ENCODE measurements at regions not wholly inside any gene's neighbourhood (a gene's known extent, or its start where the extent isn't known, plus 50 kb on each side); places are given as distances from the start of the nearest gene placed in this dataset.
"Not testable (repeated sequence)": the region's sequence is repeated elsewhere in the genome, so short reads cannot be mapped to it uniquely, and the experiment has no call there.

DNA sequence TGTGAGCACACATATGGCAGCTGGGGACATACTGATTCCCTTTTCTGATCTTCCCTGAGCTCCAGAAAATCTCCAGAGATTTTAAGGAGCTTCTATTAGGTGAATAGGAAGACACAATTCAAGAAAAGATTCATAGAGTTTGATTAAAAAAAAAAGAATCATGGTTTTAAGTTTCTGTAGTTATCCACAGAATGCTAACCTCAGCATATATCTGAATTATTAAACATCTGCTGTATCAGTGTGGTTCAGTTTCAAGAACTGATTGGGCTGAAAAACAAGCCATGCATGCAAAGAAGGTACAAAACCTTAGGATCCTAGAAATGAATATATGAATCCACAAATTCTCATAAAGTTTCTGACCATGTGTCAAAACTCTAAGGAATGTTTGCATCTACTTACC, 94.1 kb upstream of the ZNF438 start:
- no peak for DNase-seq

DNA sequence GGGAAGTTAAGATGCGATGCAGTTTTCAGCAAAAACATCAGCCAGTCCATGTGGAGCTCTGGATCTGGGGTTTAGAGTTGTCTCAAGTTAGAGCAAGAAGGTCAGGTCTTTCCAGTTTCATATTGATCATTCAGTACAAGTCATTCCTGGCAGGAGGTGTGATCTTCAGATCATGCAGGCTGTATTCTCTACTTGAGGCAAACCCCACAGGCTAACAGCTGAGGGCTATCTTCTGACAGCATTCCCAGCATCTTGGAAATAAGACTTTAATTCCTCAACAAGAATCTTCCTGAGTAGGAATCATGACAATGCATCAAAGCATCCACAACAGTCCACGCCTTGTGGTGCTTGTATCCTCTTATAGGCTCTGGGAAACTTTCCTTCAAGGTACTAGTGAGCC, 94.9 kb upstream of the ZNF438 start:
- no peak for DNase-seq

- DNase-seq = no peak
Measured at GRCh38 chr10:31128536-31128935, 96.9 kb upstream of the ZNF438 start.

GRCh38 chr10:31129271-31129670, 97.6 kb upstream of the ZNF438 start:
- peak; percentile 7 for DNase-seq

- no peak for DNase-seq
Measured at GRCh38 chr10:31129880-31130405, 98.3 kb upstream of the ZNF438 start.

GRCh38 chr10:31130406-31130805, 98.7 kb upstream of the ZNF438 start:
- DNase-seq = no peak

DNA sequence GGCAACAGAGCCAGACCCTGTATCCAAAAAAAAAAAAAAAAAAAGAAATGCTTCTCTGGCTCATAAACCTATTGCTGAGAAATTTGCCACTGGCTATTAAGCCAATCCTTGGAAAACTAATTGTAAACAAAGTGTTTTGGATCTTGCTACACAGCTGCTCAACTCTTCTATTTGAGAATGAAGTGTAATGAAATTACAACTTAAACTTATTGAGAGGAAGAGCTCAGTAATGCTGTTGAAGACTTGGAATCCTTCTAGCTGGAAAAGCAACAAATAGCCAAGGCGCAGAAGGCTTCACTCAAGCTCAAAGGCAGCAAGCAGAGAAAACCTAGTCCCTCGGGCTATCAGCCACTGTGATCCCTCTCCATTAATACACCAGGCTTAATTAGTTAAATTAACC, 99.6 kb upstream of the ZNF438 start:
- DNase-seq = no peak

GRCh38 chr10:31132681-31133244, 101.1 kb upstream of the ZNF438 start:
- DNase-seq = no peak

- no peak for DNase-seq
Measured at GRCh38 chr10:31133251-31133791, 101.7 kb upstream of the ZNF438 start.

DNA sequence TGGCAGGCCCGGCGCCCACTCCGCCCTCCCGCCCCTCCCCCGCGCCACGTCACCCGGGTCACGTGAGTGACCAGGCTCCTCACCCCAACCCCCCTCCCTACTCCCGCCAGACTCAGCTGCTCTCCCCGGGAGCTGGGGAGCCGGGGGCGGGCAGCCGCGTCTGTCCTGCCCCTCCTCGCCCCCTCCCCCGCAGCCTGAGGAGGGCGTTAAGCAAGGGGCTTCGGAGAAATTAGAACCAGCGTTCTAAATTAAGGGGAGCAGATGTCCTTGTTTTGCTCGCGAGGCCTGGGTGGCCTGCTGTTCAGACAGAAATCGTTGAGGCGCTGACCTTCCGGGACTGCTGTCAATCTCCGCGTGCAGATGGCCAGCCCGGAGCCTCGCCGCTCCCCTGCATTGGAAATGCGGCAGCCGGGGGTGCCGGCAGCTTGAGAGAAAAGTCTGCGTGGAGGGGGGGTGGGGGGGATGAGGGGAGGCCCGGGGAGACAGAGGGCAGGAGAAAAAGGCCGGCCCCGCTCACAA, 102.2 kb upstream of the ZNF438 start:
- peak; percentile 66 for DNase-seq

DNA sequence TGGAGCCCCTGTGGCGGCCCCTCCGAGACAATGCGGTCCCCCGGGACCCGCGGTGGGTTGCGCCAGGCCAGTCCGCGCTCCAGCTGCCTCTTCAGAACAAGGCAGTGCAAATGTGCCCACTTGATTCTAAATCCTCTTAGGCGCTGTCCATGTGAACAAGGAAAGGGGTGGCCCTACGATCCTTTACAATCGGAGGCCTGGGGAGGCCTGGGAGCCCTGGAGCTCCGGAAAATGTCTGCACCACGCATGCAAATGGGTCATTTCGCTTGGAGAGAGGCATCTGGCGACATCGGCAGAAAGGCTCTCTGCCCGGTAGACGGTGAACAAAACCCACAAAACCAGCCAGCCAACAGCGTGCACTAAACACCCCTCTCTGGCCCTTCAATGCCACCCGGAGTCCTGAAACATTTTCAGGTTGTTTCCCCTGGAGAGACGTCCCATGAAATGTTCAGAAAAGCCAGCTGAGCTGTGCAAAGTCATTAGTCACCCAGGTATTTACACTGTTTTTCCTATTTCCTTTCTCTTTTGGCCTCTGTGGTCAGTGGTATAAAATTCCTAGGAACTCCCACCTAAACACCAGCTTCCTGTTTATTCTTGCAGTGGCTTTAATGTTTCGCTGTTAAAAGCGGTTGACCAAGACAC, 102.8 kb upstream of the ZNF438 start:
- peak; percentile 56 for DNase-seq

- DNase-seq = no peak
Measured at GRCh38 chr10:31135171-31135570, 103.5 kb upstream of the ZNF438 start.

DNA sequence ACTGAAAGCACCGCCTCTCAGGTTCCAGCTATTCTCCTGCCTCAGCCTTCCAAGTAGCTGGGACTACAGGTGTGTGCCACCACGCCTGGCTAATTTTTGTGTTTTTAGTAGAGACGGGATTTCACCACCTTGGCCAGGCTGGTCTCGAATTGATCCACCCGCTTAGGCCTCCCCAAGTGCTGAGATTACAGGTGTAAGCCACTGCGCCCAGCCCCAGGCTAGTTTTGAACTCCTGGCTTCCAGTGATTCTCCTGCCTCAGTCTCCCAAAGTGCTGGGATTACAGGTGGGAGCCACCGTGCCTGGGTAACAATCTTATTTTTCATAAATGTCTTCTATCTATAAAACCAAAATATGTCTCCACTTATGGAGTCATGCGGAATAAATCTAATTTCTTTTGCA, 104.1 kb upstream of the ZNF438 start:
- DNase-seq = not testable (repeated sequence)

GRCh38 chr10:31136386-31136785, 104.7 kb upstream of the ZNF438 start:
- no peak for DNase-seq

DNA sequence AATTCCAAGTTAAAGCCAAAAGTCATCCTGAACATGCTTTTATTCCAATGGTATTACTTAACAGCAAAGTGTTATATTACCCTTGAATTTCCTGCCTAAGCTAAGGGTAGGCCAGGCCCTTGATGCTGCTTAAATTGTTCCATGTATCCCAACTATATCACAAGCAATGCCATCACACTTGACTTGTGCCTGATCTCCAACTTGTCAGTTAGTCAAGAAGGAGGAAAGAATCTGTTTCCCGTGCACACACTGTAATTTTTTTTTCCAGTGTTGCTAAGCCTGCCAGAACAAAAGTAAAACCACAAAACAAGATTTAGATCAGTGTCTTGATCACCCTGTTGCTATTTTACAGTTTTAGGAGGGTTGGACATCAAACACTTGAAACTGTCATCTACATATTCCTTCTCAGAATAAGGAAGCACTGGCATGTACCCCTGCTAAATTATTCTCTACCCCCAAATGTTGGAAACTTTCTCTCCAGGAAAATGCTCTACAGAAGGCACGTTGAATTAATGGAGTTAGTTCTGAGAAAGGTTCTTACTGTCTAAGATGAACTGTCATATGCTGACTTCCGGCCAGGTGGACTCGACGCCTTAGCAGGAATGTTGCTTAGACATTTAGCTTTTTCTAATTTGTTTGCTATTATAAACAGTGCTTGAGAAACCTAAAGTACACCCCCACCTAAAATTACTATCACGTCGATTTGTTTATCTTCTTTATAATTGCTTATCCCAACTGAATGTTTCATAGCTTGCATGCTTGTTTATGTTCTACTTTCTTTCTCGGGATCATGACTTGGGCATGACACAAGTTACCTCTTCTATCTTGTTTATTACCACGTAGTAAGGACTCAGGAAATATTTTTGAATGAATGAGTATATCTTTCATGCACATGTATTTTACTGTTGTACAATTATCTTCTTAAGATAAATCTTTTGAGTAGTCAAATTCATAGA, 105.5 kb upstream of the ZNF438 start:
- no peak for DNase-seq

- no peak for DNase-seq
Measured at GRCh38 chr10:31138026-31138553, 106.4 kb upstream of the ZNF438 start.

GRCh38 chr10:31139497-31139896, 107.8 kb upstream of the ZNF438 start:
- DNase-seq = no peak

- DNase-seq = no peak
Measured at GRCh38 chr10:31140716-31141115, 109.1 kb upstream of the ZNF438 start.

DNA sequence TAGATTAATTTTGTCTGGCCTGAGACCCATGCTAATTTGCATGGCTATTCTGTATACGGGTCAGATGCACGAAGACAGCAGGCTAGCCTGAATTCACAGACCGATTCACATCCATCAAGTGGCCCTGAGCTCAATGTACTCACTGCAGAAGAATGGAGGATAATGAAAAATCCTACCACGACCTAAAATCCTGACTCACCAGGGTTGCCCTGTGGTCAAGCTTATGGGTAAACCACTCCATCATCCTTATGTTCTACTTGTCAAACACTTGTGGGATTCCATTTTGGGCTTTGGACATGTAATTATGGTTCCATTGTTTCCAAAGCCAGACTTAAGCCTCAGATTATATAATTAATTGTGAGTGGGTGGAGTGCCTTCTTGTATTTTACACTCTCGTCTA, 110.4 kb upstream of the ZNF438 start:
- peak; percentile 2 for DNase-seq

GRCh38 chr10:31143331-31143935, 111.8 kb upstream of the ZNF438 start:
- DNase-seq = no peak

- no peak for DNase-seq
Measured at GRCh38 chr10:31145986-31146385, 114.3 kb upstream of the ZNF438 start.

DNA sequence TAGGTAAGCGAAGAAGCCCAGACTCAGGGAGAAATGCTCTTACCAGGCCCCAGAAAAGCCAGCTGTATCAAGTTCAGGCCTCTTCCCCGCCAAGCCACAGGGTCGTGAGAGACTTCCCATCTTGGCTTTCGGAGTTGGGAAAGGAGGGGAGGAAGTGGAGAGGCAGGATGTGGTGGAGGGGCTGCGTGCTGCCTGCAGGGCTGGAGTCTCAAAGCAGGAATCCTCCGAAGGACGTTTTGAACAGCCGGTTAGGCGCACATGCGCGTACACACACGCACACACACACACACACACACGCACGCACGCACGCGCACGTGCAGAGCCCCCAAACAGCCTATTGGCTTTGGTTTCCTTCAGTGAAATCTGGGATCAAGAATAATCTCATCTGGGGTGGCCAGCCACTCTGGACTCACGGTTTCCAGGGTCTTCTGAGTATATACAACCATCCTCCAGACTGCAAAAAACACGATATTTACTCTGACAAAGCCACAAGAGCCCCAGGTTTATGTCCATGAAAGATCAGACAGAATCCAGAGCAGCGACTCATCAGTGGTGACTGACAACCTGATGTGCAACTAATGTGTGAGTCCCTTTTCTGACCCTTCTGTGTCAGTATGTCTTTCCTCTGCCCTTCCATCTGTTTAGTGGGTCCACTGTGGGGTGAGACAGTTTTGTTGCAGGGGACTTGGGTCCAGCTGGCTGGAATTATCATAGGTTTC, 115.0 kb upstream of the ZNF438 start:
- no peak for DNase-seq

All from NCI-H69 (cell line).